ENCODE measurements at regions not wholly inside any gene's neighbourhood (a gene's known extent, or its start where the extent isn't known, plus 50 kb on each side); places are given as distances from the start of the nearest gene placed in this dataset.

DNA sequence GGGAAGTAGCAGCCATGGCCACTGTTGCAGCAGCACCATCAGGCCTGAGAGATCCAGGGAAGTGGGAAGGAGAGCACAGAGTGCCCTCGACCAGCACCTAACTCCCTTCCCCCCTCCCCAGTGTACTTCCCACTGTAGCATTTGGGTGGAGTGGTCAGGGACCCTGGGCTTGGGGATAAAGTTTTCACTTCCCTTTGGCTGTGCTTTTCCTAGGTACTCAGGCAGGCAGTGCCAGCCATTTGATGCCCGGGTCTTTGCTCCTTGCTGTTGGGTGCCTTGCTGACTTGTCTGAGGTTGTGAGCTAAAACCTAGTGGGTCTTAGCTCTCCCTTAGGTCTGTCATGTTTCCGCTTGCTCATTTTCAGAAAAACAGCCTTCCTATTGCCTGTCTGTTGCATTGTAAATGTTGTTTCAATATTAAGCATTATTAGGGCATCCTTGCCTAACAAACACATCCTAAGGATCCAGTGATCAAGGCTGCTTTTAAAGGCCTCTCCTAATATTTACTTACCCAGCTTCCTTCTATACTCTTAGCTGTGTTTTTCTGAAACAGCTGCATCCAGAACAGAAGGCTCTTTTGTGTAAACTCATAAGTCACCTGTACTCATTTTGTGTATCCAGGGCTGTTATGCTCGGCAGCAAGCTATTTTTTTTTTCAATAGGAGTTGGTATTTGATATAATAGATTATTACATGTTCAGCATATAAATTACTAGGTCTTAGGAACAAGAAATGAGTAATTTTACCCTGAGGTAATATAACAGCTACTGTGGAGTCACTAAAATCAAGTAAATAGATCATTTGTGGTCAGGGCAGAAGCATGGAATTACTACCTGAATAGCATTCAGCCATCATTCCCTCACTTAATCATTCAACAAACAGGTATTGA, 418.6 kb upstream of the PROX1 start:
- DNase-seq, result no peak
- Mint-ChIP-seq H3K36me3 (ENCODE audit: low read depth) (0 out of 2 replicates have a peak, but pooled peaks cover under 1% of the 10 kb centered on the region), H3K27ac (no peak overlapping the region), H3K4me3 (no peak overlapping the region), H3K27me3 (ENCODE audit: insufficient read depth) (no peaks in the 10 kb centered on the region; the same call in 1 of the 2 replicates), H3K9me3 (peaks cover 62% of the 10 kb centered on the region), H3K4me1 (ENCODE audit: low read depth) (no peaks in the 10 kb centered on the region)
- TF ChIP-seq, protein P1, sequence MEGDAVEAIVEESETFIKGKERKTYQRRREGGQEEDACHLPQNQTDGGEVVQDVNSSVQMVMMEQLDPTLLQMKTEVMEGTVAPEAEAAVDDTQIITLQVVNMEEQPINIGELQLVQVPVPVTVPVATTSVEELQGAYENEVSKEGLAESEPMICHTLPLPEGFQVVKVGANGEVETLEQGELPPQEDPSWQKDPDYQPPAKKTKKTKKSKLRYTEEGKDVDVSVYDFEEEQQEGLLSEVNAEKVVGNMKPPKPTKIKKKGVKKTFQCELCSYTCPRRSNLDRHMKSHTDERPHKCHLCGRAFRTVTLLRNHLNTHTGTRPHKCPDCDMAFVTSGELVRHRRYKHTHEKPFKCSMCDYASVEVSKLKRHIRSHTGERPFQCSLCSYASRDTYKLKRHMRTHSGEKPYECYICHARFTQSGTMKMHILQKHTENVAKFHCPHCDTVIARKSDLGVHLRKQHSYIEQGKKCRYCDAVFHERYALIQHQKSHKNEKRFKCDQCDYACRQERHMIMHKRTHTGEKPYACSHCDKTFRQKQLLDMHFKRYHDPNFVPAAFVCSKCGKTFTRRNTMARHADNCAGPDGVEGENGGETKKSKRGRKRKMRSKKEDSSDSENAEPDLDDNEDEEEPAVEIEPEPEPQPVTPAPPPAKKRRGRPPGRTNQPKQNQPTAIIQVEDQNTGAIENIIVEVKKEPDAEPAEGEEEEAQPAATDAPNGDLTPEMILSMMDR (IDR thresholded peaks at IDR 0.05), result no peak

DNA sequence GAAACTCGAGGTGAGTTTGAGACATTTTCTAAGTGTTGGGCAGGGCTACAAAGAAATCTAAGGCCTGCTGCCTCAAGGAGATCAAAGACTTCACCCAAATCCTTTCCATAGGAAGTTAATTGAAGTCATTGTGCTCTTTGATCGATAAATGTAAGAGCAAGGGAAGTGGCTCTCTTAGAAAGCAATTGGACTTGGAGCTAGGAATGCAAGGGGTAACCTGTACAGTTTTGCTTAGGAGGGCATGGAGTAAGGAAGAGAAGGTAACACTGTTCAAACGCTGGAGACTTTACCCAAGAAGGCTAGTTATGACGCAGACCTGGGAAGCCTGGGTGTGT, 418.0 kb upstream of the PROX1 start:
- H3K4me1 Mint-ChIP-seq (ENCODE audit: low read depth), result no peaks in the 10 kb centered on the region
- DNase-seq, result no peak
- no peaks in the 10 kb centered on the region; the same call in 1 of the 2 replicates for H3K27me3 Mint-ChIP-seq (ENCODE audit: insufficient read depth)
- H3K36me3 Mint-ChIP-seq (ENCODE audit: low read depth), result peaks cover 6% of the 10 kb centered on the region; the same call in 1 of the 2 replicates
- TF ChIP-seq, protein P1 (IDR thresholded peaks at IDR 0.05), result no peak
- H3K27ac Mint-ChIP-seq, result no peak overlapping the region
- H3K4me3 Mint-ChIP-seq, result no peak overlapping the region
- peaks cover 62% of the 10 kb centered on the region for H3K9me3 Mint-ChIP-seq

DNA sequence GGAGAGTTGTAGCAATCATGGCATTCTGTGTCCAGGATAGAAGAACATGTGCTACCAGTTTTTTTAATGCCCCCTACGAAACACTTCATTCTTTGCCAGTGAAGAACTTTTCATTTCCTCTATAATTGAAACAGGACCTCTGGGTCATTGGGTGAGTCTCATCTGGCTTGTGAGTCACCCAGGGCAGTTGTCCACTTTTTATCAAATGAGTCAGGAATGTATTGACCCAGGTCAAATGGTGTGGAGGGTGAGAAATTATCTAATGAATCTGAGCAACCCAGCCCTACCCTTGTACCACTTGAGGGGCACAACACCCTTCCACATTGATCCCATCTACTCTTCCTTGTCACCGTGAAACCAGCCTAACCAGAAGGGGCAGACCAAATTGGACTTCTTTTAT, 417.3 kb upstream of the PROX1 start:
- H3K9me3 Mint-ChIP-seq, result peaks cover 63% of the 10 kb centered on the region
- TF ChIP-seq, protein P1 (IDR thresholded peaks at IDR 0.05), result no peak
- no peak for DNase-seq
- H3K27me3 Mint-ChIP-seq (ENCODE audit: insufficient read depth), result no peaks in the 10 kb centered on the region; the same call in 1 of the 2 replicates
- H3K27ac Mint-ChIP-seq, result no peak overlapping the region
- peaks cover 6% of the 10 kb centered on the region; the same call in 1 of the 2 replicates for H3K36me3 Mint-ChIP-seq (ENCODE audit: low read depth)
- no peaks in the 10 kb centered on the region for H3K4me1 Mint-ChIP-seq (ENCODE audit: low read depth)
- H3K4me3 Mint-ChIP-seq, result no peak overlapping the region

DNA sequence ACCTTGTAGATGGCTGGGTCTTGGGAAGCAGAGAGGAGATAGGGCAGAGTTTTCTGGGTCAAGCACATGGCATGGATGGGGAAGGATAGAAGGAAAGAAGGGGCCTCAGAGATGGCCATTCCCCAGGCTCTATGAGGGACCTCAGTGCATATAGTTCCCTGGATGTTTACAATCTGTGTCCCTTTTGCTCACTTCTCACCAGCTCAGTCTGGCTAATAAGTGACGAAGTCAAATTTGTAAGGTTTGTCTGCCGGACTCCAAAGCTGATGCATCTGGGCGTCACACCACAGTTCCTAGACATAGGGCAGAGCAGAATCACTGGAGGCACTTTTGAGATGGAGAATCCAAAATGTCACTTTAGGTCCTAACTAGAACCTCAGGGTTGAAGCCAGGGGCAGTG, 416.4 kb upstream of the PROX1 start:
- Mint-ChIP-seq H3K4me3 (no peak overlapping the region), H3K9me3 (peaks cover 63% of the 10 kb centered on the region), H3K27me3 (ENCODE audit: insufficient read depth) (no peaks in the 10 kb centered on the region), H3K36me3 (ENCODE audit: low read depth) (peaks cover 6% of the 10 kb centered on the region; the same call in 1 of the 2 replicates), H3K27ac (no peak overlapping the region), H3K4me1 (ENCODE audit: low read depth) (no peaks in the 10 kb centered on the region)
- DNase-seq, result no peak
- TF ChIP-seq, protein P1 (IDR thresholded peaks at IDR 0.05), result no peak

DNA sequence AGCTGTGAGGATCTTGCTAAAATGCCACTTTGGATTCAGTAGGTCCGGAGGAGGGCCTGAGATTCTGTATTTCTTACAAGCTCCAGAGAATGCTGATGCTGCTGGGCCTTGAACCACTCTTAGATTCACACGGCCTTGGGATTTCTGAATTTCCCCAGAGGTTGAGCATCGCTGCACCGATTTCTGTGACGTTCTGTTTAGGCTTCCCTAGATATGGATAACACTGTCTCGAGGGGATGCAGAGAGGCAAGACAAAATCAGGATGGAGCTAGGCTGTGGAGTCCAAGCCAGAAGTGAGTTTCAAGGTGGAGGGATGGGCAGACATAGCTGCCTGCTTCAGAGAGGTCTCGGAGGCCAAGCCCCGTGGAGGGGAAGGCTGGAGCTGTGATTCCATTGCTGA, 415.9 kb upstream of the PROX1 start:
- Mint-ChIP-seq H3K9me3 (peaks cover 65% of the 10 kb centered on the region), H3K27me3 (ENCODE audit: insufficient read depth) (no peaks in the 10 kb centered on the region), H3K27ac (no peak overlapping the region), H3K36me3 (ENCODE audit: low read depth) (peaks cover 6% of the 10 kb centered on the region; the same call in 1 of the 2 replicates), H3K4me3 (no peak overlapping the region), H3K4me1 (ENCODE audit: low read depth) (no peaks in the 10 kb centered on the region)
- TF ChIP-seq, protein P1 (IDR thresholded peaks at IDR 0.05), result no peak
- DNase-seq, result no peak

Data from HFFc6 (cell line).